Amniotic stem cell (primary cell): ENCODE measurements at regions not wholly inside any gene's neighbourhood (a gene's known extent, or its start where the extent isn't known, plus 50 kb on each side); places are given as distances from the start of the nearest gene placed in this dataset.
A peak's percentile ranks its signal among the peaks of the same experiment; 100 is the strongest.

Experiments
- DNase-seq: peaks from one replicate; lab custom pipeline; 2025; lab: John Stamatoyannopoulos, UW

DNA sequence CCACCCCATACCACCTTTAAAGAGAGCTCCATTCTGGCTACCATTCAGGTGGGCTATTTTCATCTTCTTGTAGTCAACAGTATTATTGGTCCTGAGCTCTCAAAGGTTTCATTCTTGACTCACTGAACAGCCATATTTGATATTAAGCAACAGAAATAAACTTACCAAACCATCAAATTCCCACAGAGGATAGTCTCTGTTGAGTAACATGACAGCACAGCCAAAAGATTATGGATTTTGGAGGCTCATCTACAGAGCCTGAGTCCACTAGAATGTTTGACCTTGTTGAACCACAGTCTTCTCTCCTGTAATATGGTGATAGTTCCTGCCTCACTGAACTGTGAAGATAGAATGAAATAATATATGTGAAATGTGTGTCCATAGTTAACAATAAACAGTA is 276.3 kb upstream of the LDB2 start:
- no peak for DNase-seq

GRCh38 chr4:17173300-17173699 is 274.9 kb upstream of the LDB2 start:
- no peak for DNase-seq

DNA sequence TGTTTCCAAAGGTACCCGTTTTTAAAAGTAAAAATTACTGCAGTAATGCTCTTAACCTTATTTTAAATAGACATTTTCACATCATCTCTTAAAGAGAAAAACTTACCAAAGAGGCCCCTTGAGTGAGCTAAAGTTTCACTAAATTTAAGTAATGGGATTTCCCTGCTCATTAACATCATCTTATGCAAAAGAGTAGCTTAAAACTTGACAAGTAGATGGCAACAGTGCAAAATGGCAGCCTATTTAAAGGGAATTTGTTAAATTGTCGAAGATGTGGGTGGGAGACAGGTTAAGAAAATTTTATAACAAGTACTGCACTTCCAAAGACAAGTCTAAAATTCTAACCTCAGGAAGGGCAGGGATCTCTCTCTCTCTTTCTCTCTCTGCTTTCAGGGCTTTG is 271.7 kb upstream of the LDB2 start:
- no peak for DNase-seq

GRCh38 chr4:17169699-17170098 is 271.3 kb upstream of the LDB2 start:
- no peak for DNase-seq

GRCh38 chr4:17168571-17168970 is 270.1 kb upstream of the LDB2 start:
- peak; percentile 56 for DNase-seq

DNA sequence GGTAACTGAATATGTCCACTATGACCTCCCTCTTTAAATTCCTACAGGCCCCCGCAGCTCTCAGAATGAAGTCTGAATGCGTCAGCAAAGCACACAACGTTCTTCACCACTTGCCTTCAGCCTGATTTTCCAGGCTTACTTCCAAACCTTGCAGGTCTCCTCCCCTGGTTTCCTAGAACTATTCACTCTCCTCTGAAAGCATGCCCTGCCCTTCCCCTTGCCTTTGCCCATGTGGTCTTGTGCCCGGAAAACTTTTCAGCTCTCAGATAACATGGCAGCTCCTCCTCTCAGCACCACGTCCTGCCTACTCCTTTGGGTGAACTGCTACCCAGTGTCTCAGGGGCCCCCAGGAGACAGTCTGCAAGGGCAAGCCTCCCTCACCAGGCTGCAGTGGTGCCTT is 268.5 kb upstream of the LDB2 start:
- no peak for DNase-seq

DNA sequence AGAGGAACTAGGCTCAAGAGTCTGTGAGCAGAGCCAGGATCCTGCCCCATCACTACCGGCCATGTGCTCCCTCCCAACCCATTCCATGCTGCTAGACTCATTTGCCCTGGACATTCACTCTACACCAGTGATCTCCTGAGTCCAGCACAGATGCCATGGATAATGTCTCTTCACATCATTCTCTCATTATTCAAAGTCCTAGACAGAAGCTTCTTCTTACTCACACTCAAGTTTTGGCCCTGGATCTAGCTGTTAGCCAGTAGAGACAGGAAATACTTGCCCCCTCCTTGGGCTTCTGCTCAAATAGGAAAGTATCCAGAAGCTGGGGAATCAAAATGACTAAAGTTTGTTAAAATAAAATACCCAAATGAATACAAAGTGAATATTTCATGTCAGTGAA is 266.8 kb upstream of the LDB2 start:
- DNase-seq = no peak

DNA sequence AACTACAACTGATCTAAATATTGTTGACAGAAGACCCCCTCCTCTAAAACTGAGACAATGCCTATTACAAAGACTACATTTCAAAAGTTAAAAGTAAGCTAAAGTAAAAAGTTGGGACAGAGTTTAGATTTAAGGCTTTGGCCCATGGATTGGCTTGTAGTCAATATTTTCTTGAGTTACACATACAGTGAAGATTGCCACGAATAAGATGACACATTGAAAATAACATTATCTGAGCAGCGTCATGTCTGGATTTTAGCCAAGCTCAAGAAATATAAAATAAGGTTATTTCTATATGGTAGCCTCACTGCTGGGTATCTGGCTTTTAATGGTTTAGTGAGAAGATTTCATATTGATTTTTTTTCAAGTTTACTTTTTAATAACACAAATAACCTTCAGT is 266.2 kb upstream of the LDB2 start:
- no peak for DNase-seq

DNA sequence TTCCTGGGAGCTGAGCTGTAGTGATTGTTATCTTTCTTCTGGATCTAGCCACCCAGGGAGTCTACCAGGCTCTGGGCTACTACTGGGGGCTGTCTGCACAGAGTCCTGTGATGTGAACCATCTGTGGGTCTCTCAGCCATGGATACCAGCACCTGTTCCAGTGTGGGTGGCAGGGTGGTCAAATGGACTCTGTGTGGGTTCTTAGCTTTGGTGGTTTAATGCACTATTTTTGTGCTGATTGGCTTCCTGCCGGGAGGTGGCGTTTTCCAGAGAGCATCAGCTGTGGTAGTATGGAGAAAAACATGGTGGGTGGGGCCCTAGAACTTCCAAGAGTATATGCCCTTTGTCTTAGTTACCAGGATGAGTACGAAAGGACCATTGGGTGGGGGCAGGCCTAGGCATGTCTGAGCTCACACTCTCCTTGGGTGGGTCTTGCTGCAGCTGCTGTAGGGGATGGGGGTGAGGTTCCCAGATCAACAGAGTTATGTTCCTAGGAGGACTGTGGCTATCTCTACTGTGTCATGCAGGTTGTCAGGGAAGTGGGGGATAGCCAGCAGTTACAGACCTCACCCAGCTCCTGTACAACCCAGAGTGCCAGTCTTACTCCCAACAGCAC is 264.8 kb upstream of the LDB2 start:
- DNase-seq = no peak

DNA sequence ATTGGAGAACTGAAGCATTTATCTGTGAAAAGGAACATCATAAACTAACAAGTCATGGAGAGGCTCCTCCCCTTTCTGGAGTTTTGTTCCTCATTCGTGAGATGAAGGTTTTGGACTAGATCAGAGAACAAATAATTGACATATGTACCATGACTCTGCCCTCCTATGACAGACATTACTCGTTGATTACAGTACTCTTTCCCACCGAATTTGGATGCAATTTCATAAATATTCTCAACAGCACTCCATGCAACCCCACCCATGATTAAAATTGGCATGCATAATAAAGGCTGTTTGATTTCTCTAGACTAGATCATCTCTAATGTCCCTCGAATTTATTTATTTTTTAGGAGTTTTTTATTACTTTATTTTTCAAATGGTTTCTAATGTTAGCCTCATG is 258.9 kb upstream of the LDB2 start:
- no peak for DNase-seq

- no peak for DNase-seq
Measured at GRCh38 chr4:17155486-17155885, 257.0 kb upstream of the LDB2 start.

- DNase-seq = no peak
Measured at GRCh38 chr4:17153572-17153971, 255.1 kb upstream of the LDB2 start.

DNA sequence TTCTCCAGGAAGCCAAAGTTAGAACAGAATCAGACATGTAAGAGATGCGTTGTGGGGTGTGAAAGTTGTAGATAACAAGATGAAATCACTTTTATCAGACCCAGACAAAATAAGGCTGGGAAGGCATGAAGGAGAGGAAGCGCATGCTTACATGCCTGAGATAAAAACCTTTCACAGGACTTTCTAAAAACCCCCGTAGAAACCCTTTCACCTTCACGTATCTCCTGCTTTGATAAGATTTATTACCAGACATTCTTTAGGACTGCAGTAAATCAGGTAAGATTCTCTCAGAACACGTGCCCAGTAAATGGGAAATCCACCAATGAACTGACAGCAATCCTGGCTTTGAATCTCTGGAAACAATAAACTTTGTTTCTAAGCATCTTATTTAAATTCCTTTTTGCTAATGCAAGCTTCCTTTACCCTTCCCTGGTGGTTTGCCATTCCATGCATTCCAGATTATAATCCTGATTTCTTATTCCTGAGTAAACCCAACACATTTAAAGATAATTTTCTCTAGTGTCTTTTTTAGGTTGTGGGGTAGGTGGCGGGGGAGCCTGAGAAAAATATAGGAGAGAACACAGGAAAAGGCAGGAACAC is 254.6 kb upstream of the LDB2 start:
- no peak for DNase-seq

DNA sequence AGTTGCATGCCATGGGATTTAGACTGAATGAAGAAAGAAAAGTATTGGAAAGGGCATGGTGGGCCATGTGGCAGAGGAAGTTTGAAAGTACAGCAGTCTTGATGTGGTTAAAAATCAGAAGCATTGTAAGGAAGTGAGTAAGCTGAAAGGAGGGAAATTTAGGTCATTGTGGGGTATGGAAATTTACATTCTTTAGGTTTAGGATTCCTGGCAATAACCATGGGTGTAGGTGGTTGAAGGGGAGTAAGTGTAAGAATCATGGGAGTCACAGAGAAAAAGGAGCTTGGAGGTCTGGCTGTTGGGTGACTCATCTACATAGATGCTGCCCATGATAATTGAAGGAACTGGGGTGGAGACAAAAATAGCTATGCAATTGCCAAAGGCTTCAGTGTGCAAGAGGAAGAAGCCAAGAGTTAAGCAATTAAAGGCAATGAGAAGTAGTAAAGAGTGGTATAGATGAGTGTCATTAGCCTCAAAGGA is 243.8 kb upstream of the LDB2 start:
- DNase-seq = peak; percentile 74

- DNase-seq = no peak
Measured at GRCh38 chr4:17138847-17139246, 240.4 kb upstream of the LDB2 start.

DNA sequence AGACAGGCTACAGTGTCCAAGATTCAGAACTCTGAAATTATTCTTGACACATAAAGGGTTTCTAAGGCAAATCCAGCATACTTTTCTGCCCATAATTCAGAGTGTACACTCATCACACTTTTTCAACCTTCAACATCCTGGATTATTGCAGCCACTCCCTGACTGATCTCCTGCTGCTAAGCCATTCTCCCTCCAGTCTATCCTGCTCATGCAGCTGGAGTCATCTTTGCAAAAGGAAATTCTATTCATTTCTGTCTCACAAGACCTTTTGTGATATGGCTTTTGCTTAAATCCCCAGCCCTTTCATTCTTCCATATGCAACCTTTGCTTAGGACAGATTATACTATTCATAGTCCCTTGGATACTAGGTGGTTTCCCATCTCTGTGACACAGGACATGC is 236.1 kb upstream of the LDB2 start:
- no peak for DNase-seq

GRCh38 chr4:17134100-17134499 is 235.7 kb upstream of the LDB2 start:
- DNase-seq = no peak

GRCh38 chr4:17132226-17132625 is 233.8 kb upstream of the LDB2 start:
- no peak for DNase-seq

DNA sequence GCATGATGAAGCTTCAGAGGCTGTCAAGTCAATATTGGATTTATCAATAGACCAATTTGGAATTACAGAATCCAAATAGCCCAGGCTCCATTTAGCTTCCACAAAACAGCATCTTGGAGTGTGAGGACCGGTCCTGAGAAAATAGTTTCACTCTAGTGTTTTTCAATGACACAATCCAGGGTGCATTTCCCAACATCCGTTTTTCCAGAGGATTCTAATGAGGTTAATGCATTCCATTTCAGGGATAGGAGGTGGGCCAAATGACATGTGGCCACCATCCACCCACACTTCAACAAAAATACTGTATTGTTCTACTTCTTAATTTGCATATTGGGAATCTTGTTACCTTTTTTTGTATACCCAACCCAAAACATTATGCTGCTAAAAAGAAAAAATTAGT is 229.8 kb upstream of the LDB2 start:
- no peak for DNase-seq

- DNase-seq = no peak
Measured at GRCh38 chr4:17126321-17126966, 228.0 kb upstream of the LDB2 start.

- no peak for DNase-seq
Measured at GRCh38 chr4:17124767-17125166, 226.3 kb upstream of the LDB2 start.

GRCh38 chr4:17120761-17121160 is 222.3 kb upstream of the LDB2 start:
- DNase-seq = no peak

DNA sequence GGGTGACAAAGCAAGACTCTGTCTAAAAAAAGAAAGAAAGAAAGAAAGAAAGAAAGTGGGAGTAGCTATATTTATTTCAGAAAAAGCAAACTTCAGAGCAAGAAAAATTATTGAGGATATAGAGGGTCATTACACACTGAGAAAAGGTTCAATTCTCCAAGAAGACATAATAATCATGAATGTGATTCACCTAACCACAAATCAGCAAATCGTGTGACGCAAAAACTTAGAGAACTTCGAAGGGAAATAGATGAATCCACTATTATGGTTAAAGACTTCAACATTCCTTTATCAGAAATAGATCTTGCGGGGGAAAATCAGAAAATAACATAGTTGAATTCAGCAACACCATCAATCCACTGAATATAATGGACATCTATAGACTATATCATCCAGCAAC is 219.3 kb upstream of the LDB2 start:
- no peak for DNase-seq

DNA sequence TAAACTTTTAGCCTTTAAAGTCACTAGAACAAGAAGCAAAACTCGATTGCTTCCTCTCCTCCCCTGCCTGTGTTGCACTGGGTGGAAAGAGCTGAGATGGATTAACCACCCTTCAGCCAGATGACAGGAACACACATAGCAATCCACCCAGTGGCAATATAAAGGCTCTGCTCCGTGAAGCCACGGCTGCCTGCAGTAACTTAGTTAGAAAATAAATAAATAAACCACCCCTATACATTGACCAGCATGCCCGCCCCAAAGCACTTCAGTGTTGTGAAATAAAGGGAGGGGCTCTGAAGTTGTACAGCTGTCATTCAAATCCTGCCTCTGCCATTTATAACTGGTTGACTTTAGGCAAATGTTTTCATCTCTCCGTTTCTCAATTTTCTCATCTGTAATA is 217.1 kb upstream of the LDB2 start:
- no peak for DNase-seq
